H9 (cell line): ENCODE measurements at regions not wholly inside any gene's neighbourhood (a gene's known extent, or its start where the extent isn't known, plus 50 kb on each side); places are given as distances from the start of the nearest gene placed in this dataset.

ENCODE experiments used
- DNase-seq: peaks from one replicate; pipeline ENCODE4 v3.0.0-alpha.2; 2017
- H2AFZ ChIP-seq: one replicate; pipeline ENCODE4 v1.6.1; 2013; ENCODE audit warnings: mild to moderate bottlenecking, low read length, control low read depth, moderate library complexity
- H2AK5ac ChIP-seq: 2 replicates; pipeline ENCODE4 v1.6.1; 2013; ENCODE audit warnings: low read length, control low read depth, mixed read lengths; ENCODE audit not compliant: insufficient read length
- H2BK120ac ChIP-seq: one replicate; pipeline ENCODE4 v1.6.1; 2013; ENCODE audit warnings: low read depth, mild to moderate bottlenecking, low read length, control low read depth, inconsistent platforms; ENCODE audit not compliant: poor library complexity, severe bottlenecking
- H2BK12ac ChIP-seq: 2 replicates; pipeline ENCODE4 v1.6.1; 2013; ENCODE audit warnings: low read length, control low read depth, mixed read lengths, low read depth; ENCODE audit not compliant: insufficient read length
- H2BK15ac ChIP-seq: 2 replicates; pipeline ENCODE4 v1.6.1; 2013; ENCODE audit warnings: low read depth, low read length, control low read depth
- H2BK20ac ChIP-seq: one replicate; pipeline ENCODE4 v1.6.1; 2013; ENCODE audit warnings: low read depth, mild to moderate bottlenecking, low read length, control low read depth, inconsistent platforms; ENCODE audit not compliant: poor library complexity, severe bottlenecking
- H2BK5ac ChIP-seq: 2 replicates; pipeline ENCODE4 v1.6.1; 2013; ENCODE audit warnings: low read length, control low read depth, mixed read lengths; ENCODE audit not compliant: insufficient read length
- H3K14ac ChIP-seq: 2 replicates; pipeline ENCODE4 v1.6.1; 2013; ENCODE audit warnings: low read length, control low read depth; ENCODE audit not compliant: insufficient read depth
- H3K18ac ChIP-seq: 2 replicates; pipeline ENCODE4 v1.6.1; 2013; ENCODE audit warnings: low read depth, mild to moderate bottlenecking, mixed read lengths, low read length, control low read depth; ENCODE audit not compliant: insufficient read length
- H3K23ac ChIP-seq: 2 replicates; pipeline ENCODE4 v1.6.1; 2013; ENCODE audit warnings: low read length, control low read depth, mixed read lengths, low read depth; ENCODE audit not compliant: insufficient read length
- H3K23me2 ChIP-seq: 2 replicates; pipeline ENCODE4 v1.6.1; 2013; ENCODE audit warnings: low read depth, mild to moderate bottlenecking, mixed read lengths, low read length, control low read depth; ENCODE audit not compliant: insufficient read length, poor library complexity, severe bottlenecking
- H3K27ac ChIP-seq: 2 replicates; pipeline ENCODE4 v1.5.1; 2013; ENCODE audit warnings: low read length, control low read depth, mixed read lengths, low read depth; ENCODE audit not compliant: insufficient read length
- H3K27me3 ChIP-seq: 2 replicates; pipeline ENCODE4 v1.6.1; 2013; ENCODE audit warnings: low read length, control low read depth, inconsistent platforms; ENCODE audit not compliant: insufficient read depth
- H3K4ac ChIP-seq: 2 replicates; pipeline ENCODE4 v1.6.1; 2013; ENCODE audit warnings: low read depth, mild to moderate bottlenecking, control low read depth, inconsistent platforms, low read length, moderate library complexity
- H3K4me1 ChIP-seq: 2 replicates; pipeline ENCODE4 v1.6.1; 2013; ENCODE audit warnings: low read length, control low read depth, inconsistent platforms; ENCODE audit not compliant: insufficient read depth
- H3K4me2 ChIP-seq: 2 replicates; pipeline ENCODE4 v1.6.1; 2013; ENCODE audit warnings: low read length, control low read depth, mixed read lengths; ENCODE audit not compliant: insufficient read length, insufficient read depth
- H3K56ac ChIP-seq: 2 replicates; pipeline ENCODE4 v1.6.1; 2013; ENCODE audit warnings: low read depth, mild to moderate bottlenecking, mixed read lengths, low read length, control low read depth; ENCODE audit not compliant: insufficient read length
- H3K79me1 ChIP-seq: 2 replicates; pipeline ENCODE4 v1.6.1; 2013; ENCODE audit warnings: low read depth, mild to moderate bottlenecking, moderate library complexity, low read length, control low read depth, inconsistent platforms; ENCODE audit not compliant: insufficient read depth, poor library complexity, severe bottlenecking
- H3K79me2 ChIP-seq: 2 replicates; pipeline ENCODE4 v1.6.1; 2013; ENCODE audit warnings: low read length, control low read depth, inconsistent platforms; ENCODE audit not compliant: insufficient read depth
- H3K9ac ChIP-seq: 2 replicates; pipeline ENCODE4 v1.6.1; 2013; ENCODE audit warnings: low read length, control low read depth, mixed read lengths; ENCODE audit not compliant: insufficient read length; ENCODE audit errors: extremely low read depth
- H3K9me3 ChIP-seq: one replicate; pipeline ENCODE4 v1.6.1; 2013; ENCODE audit warnings: low read depth, low read length, inconsistent platforms; ENCODE audit not compliant: control insufficient read depth
- H3T11ph ChIP-seq: one replicate; pipeline ENCODE4 v1.6.1; 2013; ENCODE audit warnings: mild to moderate bottlenecking, low read length, control low read depth, inconsistent platforms
- H4K20me1 ChIP-seq: one replicate; pipeline ENCODE4 v1.6.1; 2013; ENCODE audit not compliant: control insufficient read depth, insufficient read length, insufficient read depth
- H4K5ac ChIP-seq: 2 replicates; pipeline ENCODE4 v1.6.1; 2013; ENCODE audit warnings: low read depth, mild to moderate bottlenecking, mixed read lengths, low read length, control low read depth; ENCODE audit not compliant: insufficient read length
- H4K8ac ChIP-seq: replicated peaks from 2 replicates; pipeline ENCODE4 v1.6.1; 2013; ENCODE audit warnings: low read length, control low read depth, mixed read lengths, low read depth; ENCODE audit not compliant: insufficient read length
- H4K91ac ChIP-seq: 2 replicates; pipeline ENCODE4 v1.6.1; 2013; ENCODE audit warnings: low read depth, mild to moderate bottlenecking, moderate library complexity, mixed read lengths, low read length, control low read depth; ENCODE audit not compliant: insufficient read length
- H3K27ac Mint-ChIP-seq, 3 experiments: 2 replicates in 2 of 3; 3 replicates in 1 of 3; pipeline ENCODE4 v1.8.0; 2020 to 2021; ENCODE audit warnings: mixed read lengths in 3 of 3, mild to moderate bottlenecking in 1 of 3, moderate library complexity in 1 of 3
- H3K27me3 Mint-ChIP-seq: 2 replicates; pipeline ENCODE4 v1.8.0; 2021; ENCODE audit warnings: low read depth, mild to moderate bottlenecking, moderate library complexity, mixed read lengths
- H3K36me3 Mint-ChIP-seq, 3 experiments: 2 replicates in 2 of 3; 3 replicates in 1 of 3; pipeline ENCODE4 v1.8.0; 2020 to 2021; ENCODE audit warnings: low read depth in 3 of 3, mixed read lengths in 3 of 3; ENCODE audit not compliant: insufficient read depth in 1 of 3
- H3K4me1 Mint-ChIP-seq, 2 experiments: 2 replicates each; pipeline ENCODE4 v1.8.0; 2020; ENCODE audit warnings: mixed read lengths in 2 of 2
- H3K4me3 Mint-ChIP-seq, 2 experiments: 2 replicates in 1 of 2; 3 replicates in 1 of 2; pipeline ENCODE4 v1.8.0; 2020 to 2021; ENCODE audit warnings: mild to moderate bottlenecking in 2 of 2, mixed read lengths in 2 of 2, moderate library complexity in 1 of 2
- H3K9me3 Mint-ChIP-seq, 2 experiments: 2 replicates in 1 of 2; 3 replicates in 1 of 2; pipeline ENCODE4 v1.8.0; 2020; ENCODE audit warnings: mild to moderate bottlenecking in 2 of 2, mixed read lengths in 2 of 2, moderate library complexity in 1 of 2
- CTCF ChIP-seq: fragments of 200-600 bp; sonication (generic); conservative IDR thresholded peaks from 3 replicates; pipeline ENCODE4 v1.8.0; 2021; ENCODE audit warnings: antibody characterized with exemption, mild to moderate bottlenecking
- WGBS: extraction: QIAGEN DNeasy Blood & Tissue Kit; methylation state at CpG from one replicate; pipeline ENCODE4 v1.1.7; 2013; ENCODE audit warnings: missing lambda C conversion rate, low lambda C conversion rate, mixed read lengths; ENCODE audit not compliant: insufficient read length; ENCODE audit errors: extremely low coverage; 5-methylcytosine and 5-hydroxymethylcytosine counted together

GRCh38 chr13:74361274-74361673 is 227.1 kb upstream of the KLF12 start:
- no peak for DNase-seq
- Histone ChIP-seq H3K14ac (no peak overlapping the region), H2BK12ac (no peak overlapping the region), H3K4me2 (no peak overlapping the region), H4K5ac (no peak overlapping the region), H2AK5ac (no peak overlapping the region), H3K27ac (no peak overlapping the region), H4K8ac (no peak overlapping the region), H3K4me1 (no peaks in the 10 kb centered on the region), H3K9ac (no peak overlapping the region), H2BK20ac (no peak overlapping the region), H4K20me1 (no peaks in the 10 kb centered on the region), H2BK120ac (no peak overlapping the region), H3K27me3 (no peaks in the 10 kb centered on the region), H3K23ac (no peak overlapping the region), H2BK15ac (no peak overlapping the region), H3K23me2 (no peaks in the 10 kb centered on the region), H3K9me3 (no peaks in the 10 kb centered on the region), H4K91ac (no peak overlapping the region), H3T11ph (no peak overlapping the region), H3K18ac (no peak overlapping the region), H3K4ac (no peak overlapping the region), H2AFZ (no peak overlapping the region), H2BK5ac (no peak overlapping the region), H3K79me1 (no peaks in the 10 kb centered on the region), H3K56ac (no peak overlapping the region), H3K79me2 (no peaks in the 10 kb centered on the region)
- H3K4me1 Mint-ChIP-seq, result no peaks in the 10 kb centered on the region
- no peaks in the 10 kb centered on the region; a peak in 1 of 5 replicates for H3K9me3 Mint-ChIP-seq
- H3K36me3 Mint-ChIP-seq, result no peaks in the 10 kb centered on the region
- no peak for TF ChIP-seq CTCF
- H3K4me3 Mint-ChIP-seq, result no peak overlapping the region
- no peaks in the 10 kb centered on the region for H3K27me3 Mint-ChIP-seq
- no peak overlapping the region for H3K27ac Mint-ChIP-seq
- no CpG with 5 or more reads among the region's 3 CpGs for WGBS
